ENCODE measurements at regions not wholly inside any gene's neighbourhood (a gene's known extent, or its start where the extent isn't known, plus 50 kb on each side); places are given as distances from the start of the nearest gene placed in this dataset.
"Not testable (repeated sequence)": the region's sequence is repeated elsewhere in the genome, so short reads cannot be mapped to it uniquely, and the experiment has no call there.

GRCh38 chr4:123170843-123171242 lies 225.8 kb upstream of the SPRY1 start:
- no peak overlapping the region for H3K27ac ChIP-seq

GRCh38 chr4:123176605-123177004 lies 220.0 kb upstream of the SPRY1 start:
- no peaks in the 10 kb centered on the region for H3K27me3 ChIP-seq

More at GRCh38 chr4:123170843-123171242, 225.8 kb upstream of the SPRY1 start:
- H3K36me3 ChIP-seq (replicated peaks in 1 of 2; ENCODE audit: insufficient read depth in 1 of 2, low read depth in 2 of 2) = no peaks in the 10 kb centered on the region
- ATAC-seq (no peak), DNase-seq (no peak)
- TF ChIP-seq, protein P1, sequence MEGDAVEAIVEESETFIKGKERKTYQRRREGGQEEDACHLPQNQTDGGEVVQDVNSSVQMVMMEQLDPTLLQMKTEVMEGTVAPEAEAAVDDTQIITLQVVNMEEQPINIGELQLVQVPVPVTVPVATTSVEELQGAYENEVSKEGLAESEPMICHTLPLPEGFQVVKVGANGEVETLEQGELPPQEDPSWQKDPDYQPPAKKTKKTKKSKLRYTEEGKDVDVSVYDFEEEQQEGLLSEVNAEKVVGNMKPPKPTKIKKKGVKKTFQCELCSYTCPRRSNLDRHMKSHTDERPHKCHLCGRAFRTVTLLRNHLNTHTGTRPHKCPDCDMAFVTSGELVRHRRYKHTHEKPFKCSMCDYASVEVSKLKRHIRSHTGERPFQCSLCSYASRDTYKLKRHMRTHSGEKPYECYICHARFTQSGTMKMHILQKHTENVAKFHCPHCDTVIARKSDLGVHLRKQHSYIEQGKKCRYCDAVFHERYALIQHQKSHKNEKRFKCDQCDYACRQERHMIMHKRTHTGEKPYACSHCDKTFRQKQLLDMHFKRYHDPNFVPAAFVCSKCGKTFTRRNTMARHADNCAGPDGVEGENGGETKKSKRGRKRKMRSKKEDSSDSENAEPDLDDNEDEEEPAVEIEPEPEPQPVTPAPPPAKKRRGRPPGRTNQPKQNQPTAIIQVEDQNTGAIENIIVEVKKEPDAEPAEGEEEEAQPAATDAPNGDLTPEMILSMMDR (IDR thresholded peaks at IDR 0.05) = no peak
- TF ChIP-seq POLR2A (IDR thresholded peaks at IDR 0.05) = no peak
- no peaks in the 10 kb centered on the region for H3K27me3 ChIP-seq
- intact Hi-C loops (cut with DNase I) = no loop called here
- WGBS, 2 donors = 93 to 94% methylated on average over 4 of the region's 4 CpGs
- H3K4me1 ChIP-seq = no peaks in the 10 kb centered on the region
- no peaks in the 10 kb centered on the region for H3K9me3 ChIP-seq
- no peak overlapping the region for H3K4me3 ChIP-seq

GRCh38 chr4:123182289-123182688 lies 214.3 kb upstream of the SPRY1 start:
- Histone ChIP-seq H3K9me3 (no peaks in the 10 kb centered on the region), H3K27me3 (no peaks in the 10 kb centered on the region), H3K36me3 (replicated peaks in 1 of 2; ENCODE audit: insufficient read depth in 1 of 2, low read depth in 2 of 2) (no peaks in the 10 kb centered on the region), H3K4me3 (no peak overlapping the region), H3K4me1 (no peaks in the 10 kb centered on the region), H3K27ac (no peak overlapping the region)
- ATAC-seq = no peak
- no peak for DNase-seq
- intact Hi-C loops (cut with DNase I) = no loop called here
- TF ChIP-seq, protein P1 (IDR thresholded peaks at IDR 0.05) = no peak
- no peak for TF ChIP-seq POLR2A (IDR thresholded peaks at IDR 0.05)

More at GRCh38 chr4:123176605-123177004, 220.0 kb upstream of the SPRY1 start:
- no peak overlapping the region for H3K4me3 ChIP-seq
- H3K36me3 ChIP-seq (replicated peaks in 1 of 2; ENCODE audit: insufficient read depth in 1 of 2, low read depth in 2 of 2) = no peaks in the 10 kb centered on the region
- H3K27ac ChIP-seq = no peak overlapping the region
- ATAC-seq = no peak
- H3K9me3 ChIP-seq = no peaks in the 10 kb centered on the region
- TF ChIP-seq POLR2A (IDR thresholded peaks at IDR 0.05) = no peak
- TF ChIP-seq, protein P1 (IDR thresholded peaks at IDR 0.05) = no peak
- intact Hi-C loops (cut with DNase I) = no loop called here
- DNase-seq = no peak
- 80 to 100% methylated on average over 2 of the region's 2 CpGs for WGBS, 2 donors
- no peaks in the 10 kb centered on the region for H3K4me1 ChIP-seq

GRCh38 chr4:123183308-123183707 lies 213.3 kb upstream of the SPRY1 start:
- H3K4me1 ChIP-seq = no peaks in the 10 kb centered on the region
- 86 to 94% methylated on average over 1 of the region's 1 CpG for WGBS, 2 donors
- intact Hi-C loops (cut with DNase I) = no loop called here
- H3K36me3 ChIP-seq (replicated peaks in 1 of 2; ENCODE audit: insufficient read depth in 1 of 2, low read depth in 2 of 2) = no peaks in the 10 kb centered on the region
- ATAC-seq (no peak), DNase-seq (no peak)
- no peak overlapping the region for H3K4me3 ChIP-seq
- no peaks in the 10 kb centered on the region for H3K27me3 ChIP-seq
- no peaks in the 10 kb centered on the region for H3K9me3 ChIP-seq
- TF ChIP-seq POLR2A (IDR thresholded peaks at IDR 0.05) = no peak
- TF ChIP-seq, protein P1 (IDR thresholded peaks at IDR 0.05) = no peak
- no peak overlapping the region for H3K27ac ChIP-seq

DNA sequence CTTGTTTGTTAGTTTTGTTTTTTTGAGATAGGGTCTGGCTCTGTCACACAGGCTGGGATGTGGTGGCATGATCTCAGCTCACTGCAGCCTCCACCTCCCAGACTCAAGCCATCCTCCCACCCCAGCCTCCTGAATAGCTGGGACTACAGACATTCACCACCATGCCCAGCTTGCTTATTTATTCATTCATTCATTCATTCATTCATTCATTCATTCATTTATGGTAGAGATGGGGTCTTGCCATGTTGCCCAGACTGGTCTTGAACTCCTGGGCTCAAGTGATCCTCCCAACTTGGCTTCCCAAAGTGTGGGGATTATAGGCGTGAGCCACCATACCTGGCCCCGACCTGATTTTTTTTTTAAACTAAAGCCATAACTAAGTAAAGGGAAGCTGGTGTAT lies 212.8 kb upstream of the SPRY1 start:
- H3K4me1 ChIP-seq; H3K36me3 ChIP-seq (replicated peaks in 1 of 2; ENCODE audit: insufficient read depth in 1 of 2, low read depth in 2 of 2); H3K27me3 ChIP-seq; intact Hi-C loops (cut with DNase I); H3K4me3 ChIP-seq; H3K27ac ChIP-seq; H3K9me3 ChIP-seq; DNase-seq; ATAC-seq: not testable (repeated sequence)
- 93 to 95% methylated on average over 2 of the region's 2 CpGs for WGBS, 2 donors
